Natural killer cell (primary cell): ENCODE measurements at regions not wholly inside any gene's neighbourhood (a gene's known extent, or its start where the extent isn't known, plus 50 kb on each side); places are given as distances from the start of the nearest gene placed in this dataset.

Experiments used
- ATAC-seq, 3 donors: fragments of 150-1000 bp in 2 of 3; fragments of 200-7000 bp in 1 of 3; cut with Tn5 transposase; 1 replicate in 1 of 3; 2 replicates in 2 of 3; pipeline ENCODE4 v1.10.0; 2021; ENCODE audit warnings: mild to moderate bottlenecking in 2 of 3, moderate library complexity in 2 of 3
- DNase-seq, 2 donors: peaks; one replicate each; pipeline versions ENCODE4 v3.0.0 to v3.0.0-alpha.2; 2013 to 2021; ENCODE audit warnings: mixed read lengths in 1 of 2
- H3K27ac ChIP-seq: one replicate; pipeline ENCODE4 v1.5.1; 2013; ENCODE audit warnings: mild to moderate bottlenecking, low read length
- H3K27me3 ChIP-seq: one replicate; pipeline ENCODE4 v1.6.1; 2013; ENCODE audit warnings: low read length; ENCODE audit not compliant: control insufficient read depth, insufficient read depth
- H3K36me3 ChIP-seq: one replicate; pipeline ENCODE4 v1.6.1; 2013; ENCODE audit warnings: low read length; ENCODE audit not compliant: control insufficient read depth, insufficient read depth
- H3K4me1 ChIP-seq: one replicate; pipeline ENCODE4 v1.6.1; 2013; ENCODE audit warnings: low read length; ENCODE audit not compliant: control insufficient read depth, insufficient read depth
- H3K4me3 ChIP-seq: one replicate; pipeline ENCODE4 v1.5.1; 2013; ENCODE audit warnings: low read length
- H3K9me3 ChIP-seq: one replicate; pipeline ENCODE4 v1.6.1; 2013; ENCODE audit warnings: low read length; ENCODE audit not compliant: control insufficient read depth, insufficient read depth
- H3K27ac Mint-ChIP-seq, 2 donors: one replicate each; pipeline ENCODE4 v1.8.0; 2022; ENCODE audit warnings: mild to moderate bottlenecking in 2 of 2, mixed read lengths in 2 of 2, moderate library complexity in 1 of 2
- H3K27me3 Mint-ChIP-seq, 2 donors: one replicate each; pipeline ENCODE4 v1.8.0; 2022; ENCODE audit warnings: low read depth in 2 of 2, mixed read lengths in 2 of 2
- H3K36me3 Mint-ChIP-seq: one replicate; pipeline ENCODE4 v1.8.0; 2022; ENCODE audit warnings: mixed read lengths
- H3K4me1 Mint-ChIP-seq, 2 donors: one replicate each; pipeline ENCODE4 v1.8.0; 2022; ENCODE audit warnings: mixed read lengths in 2 of 2
- H3K4me3 Mint-ChIP-seq: one replicate; pipeline ENCODE4 v1.8.0; 2022; ENCODE audit warnings: mild to moderate bottlenecking, moderate library complexity, mixed read lengths
- H3K9me3 Mint-ChIP-seq, 2 donors: one replicate each; pipeline ENCODE4 v1.8.0; 2022; ENCODE audit warnings: mixed read lengths in 2 of 2
- CTCF ChIP-seq: fragments of 200-600 bp; IDR thresholded peaks from one replicate; pipeline ENCODE4 v1.8.0; 2022; ENCODE audit warnings: antibody characterized with exemption
- whole genome bisulfite sequencing: methylation state at CpG from one replicate; pipeline ENCODE4 v1.1.7; 2013; ENCODE audit warnings: missing lambda C conversion rate; ENCODE audit not compliant: insufficient coverage; 5-methylcytosine and 5-hydroxymethylcytosine counted together
- intact Hi-C: fragments of 100-400 bp; cut with micrococcal nuclease; formaldehyde crosslinking; loops from one replicate; pipeline ENCODE4 v1.14.2; 2022

GRCh38 chr3:13203398-13204176 lies 130.4 kb upstream of the IQSEC1 start:
- Histone ChIP-seq H3K36me3 (no peaks in the 10 kb centered on the region), H3K27ac (no peak overlapping the region), H3K27me3 (peaks cover 13% of the 10 kb centered on the region), H3K4me1 (peaks cover 4% of the 10 kb centered on the region), H3K9me3 (no peaks in the 10 kb centered on the region), H3K4me3 (no peak overlapping the region)
- H3K4me1 Mint-ChIP-seq: peaks cover 4% of the 10 kb centered on the region in 2 donors
- H3K27me3 Mint-ChIP-seq: peaks cover 51 to 54% of the 10 kb centered on the region in 2 donors
- intact Hi-C loops: no loop called here
- WGBS: 73% methylated on average over 22 of the region's 22 CpGs
- H3K27ac Mint-ChIP-seq: no peak overlapping the region
- H3K9me3 Mint-ChIP-seq: no peaks in the 10 kb centered on the region
- H3K36me3 Mint-ChIP-seq: no peaks in the 10 kb centered on the region
- DNase-seq (no peak), ATAC-seq (no peak)
- no peak overlapping the region for H3K4me3 Mint-ChIP-seq
- TF ChIP-seq CTCF: no peak

GRCh38 chr3:13202744-13203397 lies 129.6 kb upstream of the IQSEC1 start:
- Histone ChIP-seq H3K9me3 (no peaks in the 10 kb centered on the region), H3K27ac (no peak overlapping the region), H3K4me3 (no peak overlapping the region), H3K4me1 (peaks cover 4% of the 10 kb centered on the region), H3K27me3 (peaks cover 13% of the 10 kb centered on the region), H3K36me3 (no peaks in the 10 kb centered on the region)
- intact Hi-C loops: no loop called here
- ATAC-seq: no peak
- Mint-ChIP-seq H3K4me1 (peaks cover 4% of the 10 kb centered on the region in 2 donors), H3K9me3 (no peaks in the 10 kb centered on the region), H3K4me3 (no peak overlapping the region), H3K27ac (no peak overlapping the region), H3K36me3 (no peaks in the 10 kb centered on the region), H3K27me3 (peaks cover 45 to 48% of the 10 kb centered on the region in 2 donors)
- no peak for TF ChIP-seq CTCF
- no peak for DNase-seq
- WGBS: 94% methylated on average over 16 of the region's 16 CpGs

- no peak for TF ChIP-seq CTCF
- no peak for DNase-seq
- Mint-ChIP-seq H3K27me3 (peaks cover 39% of the 10 kb centered on the region in 2 donors), H3K4me1 (peaks cover 0 to 4% of the 10 kb centered on the region in 2 donors), H3K4me3 (no peak overlapping the region), H3K9me3 (no peaks in the 10 kb centered on the region), H3K36me3 (no peaks in the 10 kb centered on the region), H3K27ac (no peak overlapping the region)
- H3K9me3 ChIP-seq: no peaks in the 10 kb centered on the region
- peaks cover 4% of the 10 kb centered on the region for H3K4me1 ChIP-seq
- intact Hi-C loops: no loop called here
- peaks cover 13% of the 10 kb centered on the region for H3K27me3 ChIP-seq
- WGBS: 43% methylated on average over 2 of the region's 3 CpGs
- H3K27ac ChIP-seq: no peak overlapping the region
- no peak for ATAC-seq
- no peaks in the 10 kb centered on the region for H3K36me3 ChIP-seq
- H3K4me3 ChIP-seq: no peak overlapping the region
Measured at GRCh38 chr3:13201851-13202250, 128.6 kb upstream of the IQSEC1 start.
